ENCODE measurements at regions not wholly inside any gene's neighbourhood (a gene's known extent, or its start where the extent isn't known, plus 50 kb on each side); places are given as distances from the start of the nearest gene placed in this dataset.
"Not testable (repeated sequence)": the region's sequence is repeated elsewhere in the genome, so short reads cannot be mapped to it uniquely, and the experiment has no call there.

- no peak for DNase-seq
Observed at GRCh38 chr4:81806485-81806884, 334.8 kb upstream of the RASGEF1B start.

- DNase-seq = no peak
Observed at GRCh38 chr4:81804849-81805248, 333.1 kb upstream of the RASGEF1B start.

GRCh38 chr4:81802285-81802846 is 330.7 kb upstream of the RASGEF1B start:
- no peak for DNase-seq

GRCh38 chr4:81799371-81799770 is 327.7 kb upstream of the RASGEF1B start:
- DNase-seq = no peak

- no peak for DNase-seq
Observed at GRCh38 chr4:81796790-81797528, 325.3 kb upstream of the RASGEF1B start.

- DNase-seq = no peak
Observed at GRCh38 chr4:81792521-81792920, 320.8 kb upstream of the RASGEF1B start.

GRCh38 chr4:81790477-81790876 is 318.8 kb upstream of the RASGEF1B start:
- DNase-seq = no peak

- DNase-seq = no peak
Observed at GRCh38 chr4:81789741-81790399, 318.2 kb upstream of the RASGEF1B start.

- DNase-seq = peak; percentile 65 to 76
Observed at GRCh38 chr4:81789158-81789557, 317.5 kb upstream of the RASGEF1B start.

GRCh38 chr4:81786766-81787165 is 315.1 kb upstream of the RASGEF1B start:
- peak in 1 of 2 experiments; percentile 8 for DNase-seq

- DNase-seq = no peak
Observed at GRCh38 chr4:81786063-81786763, 314.5 kb upstream of the RASGEF1B start.

- no peak for DNase-seq
Observed at GRCh38 chr4:81785338-81785737, 313.6 kb upstream of the RASGEF1B start.

GRCh38 chr4:81783558-81783957 is 311.9 kb upstream of the RASGEF1B start:
- DNase-seq = no peak

- DNase-seq = no peak
Observed at GRCh38 chr4:81781799-81782198, 310.1 kb upstream of the RASGEF1B start.

GRCh38 chr4:81777718-81778117 is 306.0 kb upstream of the RASGEF1B start:
- not testable (repeated sequence) for DNase-seq

GRCh38 chr4:81776794-81777193 is 305.1 kb upstream of the RASGEF1B start:
- DNase-seq = no peak

- DNase-seq = no peak
Observed at GRCh38 chr4:81773557-81773956, 301.9 kb upstream of the RASGEF1B start.

GRCh38 chr4:81771721-81772120 is 300.0 kb upstream of the RASGEF1B start:
- DNase-seq = no peak

GRCh38 chr4:81769244-81769643 is 297.5 kb upstream of the RASGEF1B start:
- DNase-seq = no peak

GRCh38 chr4:81758574-81759264 is 287.0 kb upstream of the RASGEF1B start:
- DNase-seq = no peak

- no peak for DNase-seq
Observed at GRCh38 chr4:81757691-81758090, 286.0 kb upstream of the RASGEF1B start.

- no peak for DNase-seq
Observed at GRCh38 chr4:81756973-81757372, 285.3 kb upstream of the RASGEF1B start.

- DNase-seq = no peak
Observed at GRCh38 chr4:81756042-81756441, 284.3 kb upstream of the RASGEF1B start.
